Astrocyte (in vitro differentiated cells and primary cell): ENCODE measurements at regions not wholly inside any gene's neighbourhood (a gene's known extent, or its start where the extent isn't known, plus 50 kb on each side); places are given as distances from the start of the nearest gene placed in this dataset.

Source experiments
- EZH2 ChIP-seq: IDR thresholded peaks from 2 replicates; pipeline ENCODE4 v1.6.1; 2012; ENCODE audit warnings: mild to moderate bottlenecking, low read length, inconsistent platforms; ENCODE audit not compliant: insufficient read depth
- TF ChIP-seq, protein P1 (sequence below): IDR thresholded peaks from 2 replicates; pipeline ENCODE4 v1.5.1; 2011; ENCODE audit warnings: low read depth, mild to moderate bottlenecking, inconsistent platforms, low read length, moderate library complexity; ENCODE audit not compliant: insufficient read depth

DNA sequence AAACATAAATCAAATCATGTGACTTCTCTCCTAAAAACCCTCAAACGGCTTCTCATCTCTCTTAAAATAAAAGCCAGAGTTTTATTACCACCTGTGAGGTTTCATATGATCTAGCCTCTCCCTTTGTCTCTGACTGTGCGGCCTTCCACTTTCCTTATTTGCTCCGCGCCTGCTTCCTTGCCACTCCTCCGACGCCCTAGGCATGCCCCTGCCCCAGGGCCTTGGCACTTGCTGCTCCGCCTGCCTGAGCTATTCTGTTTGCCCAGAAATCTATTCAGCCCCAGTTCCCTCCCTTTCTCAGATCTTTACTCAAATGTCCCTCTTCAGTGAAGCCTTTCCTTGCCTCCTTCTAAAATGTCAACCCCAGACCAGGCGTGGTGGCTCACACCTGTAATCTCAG lies 57.5 kb upstream of the DISP3 start:
- TF ChIP-seq, protein P1, sequence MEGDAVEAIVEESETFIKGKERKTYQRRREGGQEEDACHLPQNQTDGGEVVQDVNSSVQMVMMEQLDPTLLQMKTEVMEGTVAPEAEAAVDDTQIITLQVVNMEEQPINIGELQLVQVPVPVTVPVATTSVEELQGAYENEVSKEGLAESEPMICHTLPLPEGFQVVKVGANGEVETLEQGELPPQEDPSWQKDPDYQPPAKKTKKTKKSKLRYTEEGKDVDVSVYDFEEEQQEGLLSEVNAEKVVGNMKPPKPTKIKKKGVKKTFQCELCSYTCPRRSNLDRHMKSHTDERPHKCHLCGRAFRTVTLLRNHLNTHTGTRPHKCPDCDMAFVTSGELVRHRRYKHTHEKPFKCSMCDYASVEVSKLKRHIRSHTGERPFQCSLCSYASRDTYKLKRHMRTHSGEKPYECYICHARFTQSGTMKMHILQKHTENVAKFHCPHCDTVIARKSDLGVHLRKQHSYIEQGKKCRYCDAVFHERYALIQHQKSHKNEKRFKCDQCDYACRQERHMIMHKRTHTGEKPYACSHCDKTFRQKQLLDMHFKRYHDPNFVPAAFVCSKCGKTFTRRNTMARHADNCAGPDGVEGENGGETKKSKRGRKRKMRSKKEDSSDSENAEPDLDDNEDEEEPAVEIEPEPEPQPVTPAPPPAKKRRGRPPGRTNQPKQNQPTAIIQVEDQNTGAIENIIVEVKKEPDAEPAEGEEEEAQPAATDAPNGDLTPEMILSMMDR: no peak
- TF ChIP-seq EZH2: no peak
